ENCODE measurements at regions not wholly inside any gene's neighbourhood (a gene's known extent, or its start where the extent isn't known, plus 50 kb on each side); places are given as distances from the start of the nearest gene placed in this dataset.

DNA sequence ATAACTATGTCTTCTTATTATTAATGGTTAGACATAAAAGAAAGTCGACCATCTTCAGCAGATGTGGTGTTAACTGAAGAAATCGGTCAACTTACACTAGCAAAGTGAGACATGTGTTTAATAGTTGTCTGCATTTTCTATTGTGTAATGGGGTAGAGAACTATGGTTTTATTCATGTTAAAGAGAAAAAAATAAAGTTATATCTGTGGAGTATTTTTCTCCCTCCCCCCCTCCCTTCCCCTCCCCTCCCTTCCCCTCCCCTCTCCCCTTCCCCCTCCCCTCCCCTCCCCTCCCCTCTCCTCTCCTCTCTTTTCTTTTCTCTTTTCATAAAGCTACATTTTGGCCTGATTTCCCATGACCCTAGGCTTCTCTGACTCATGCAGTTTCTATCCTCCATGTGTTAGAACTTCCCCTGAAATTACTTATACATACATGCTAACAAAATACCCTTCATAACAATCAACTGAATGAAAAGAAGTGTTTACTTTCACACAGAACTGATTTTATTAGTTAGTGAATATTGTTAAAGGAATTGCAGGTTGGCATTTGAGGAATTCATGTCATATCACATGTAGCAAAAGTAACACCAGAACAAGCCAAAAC lies 1431.0 kb upstream of the ATXN8OS start:
- no peak for FAIRE-seq
- no peak for DNase-seq
- WGBS, 3 donors: 78 to 84% (median 83%) methylated on average over 2 of the region's 2 CpGs
- H3K36me3 ChIP-seq (ENCODE audit: control insufficient read depth in 3 of 3, insufficient read depth in 2 of 3, low read depth in 1 of 3, low read length in 3 of 3): no peaks in the 10 kb centered on the region
- H3K9me3 ChIP-seq (ENCODE audit: control insufficient read depth in 2 of 2, insufficient read depth in 1 of 2, low read depth in 1 of 2, low read length in 1 of 2): no peaks in the 10 kb centered on the region
- H3K4me1 ChIP-seq (ENCODE audit: control insufficient read depth in 3 of 3, insufficient read depth in 2 of 3, low read depth in 1 of 3, low read length in 2 of 3): no peaks in the 10 kb centered on the region
- no peak overlapping the region for H3K27ac ChIP-seq (ENCODE audit: low read depth in 1 of 3, low read length in 2 of 3)
- H3K27me3 ChIP-seq (ENCODE audit: control insufficient read depth in 3 of 3, insufficient read depth in 3 of 3, low read length in 3 of 3): no peaks in the 10 kb centered on the region
- no peak overlapping the region for H3K4me3 ChIP-seq (ENCODE audit: low read depth in 1 of 3, low read length in 3 of 3)

DNA sequence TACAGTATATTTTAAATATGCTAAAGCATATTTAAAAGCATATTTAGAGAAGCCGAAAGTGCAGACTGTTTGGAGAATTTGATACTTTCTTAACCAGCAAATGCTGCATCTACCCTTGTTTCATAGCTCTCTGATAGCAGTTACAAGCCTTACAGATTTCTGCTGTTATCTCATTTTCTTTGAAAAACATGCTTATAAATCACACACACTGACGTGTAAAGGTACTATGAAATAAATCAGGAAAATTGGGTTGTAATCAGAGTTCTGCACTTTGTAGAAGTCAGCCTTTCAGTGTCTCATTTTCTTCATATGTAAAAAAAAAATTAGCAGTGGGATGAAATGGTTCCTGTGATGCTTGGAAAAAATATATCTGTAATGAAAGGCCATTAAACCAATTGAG lies 1432.4 kb upstream of the ATXN8OS start:
- H3K9me3 ChIP-seq (ENCODE audit: control insufficient read depth in 2 of 2, insufficient read depth in 1 of 2, low read depth in 1 of 2, low read length in 1 of 2): no peaks in the 10 kb centered on the region
- no peak overlapping the region for H3K4me3 ChIP-seq (ENCODE audit: low read depth in 1 of 3, low read length in 3 of 3)
- no peak for FAIRE-seq
- H3K36me3 ChIP-seq (ENCODE audit: control insufficient read depth in 3 of 3, insufficient read depth in 2 of 3, low read depth in 1 of 3, low read length in 3 of 3): no peaks in the 10 kb centered on the region
- 59 to 68% (median 59%) methylated on average over 2 of the region's 2 CpGs for WGBS, 3 donors
- DNase-seq: no peak
- no peak overlapping the region for H3K27ac ChIP-seq (ENCODE audit: low read depth in 1 of 3, low read length in 2 of 3)
- H3K4me1 ChIP-seq (ENCODE audit: control insufficient read depth in 3 of 3, insufficient read depth in 2 of 3, low read depth in 1 of 3, low read length in 2 of 3): no peaks in the 10 kb centered on the region
- no peaks in the 10 kb centered on the region for H3K27me3 ChIP-seq (ENCODE audit: control insufficient read depth in 3 of 3, insufficient read depth in 3 of 3, low read length in 3 of 3)

DNA sequence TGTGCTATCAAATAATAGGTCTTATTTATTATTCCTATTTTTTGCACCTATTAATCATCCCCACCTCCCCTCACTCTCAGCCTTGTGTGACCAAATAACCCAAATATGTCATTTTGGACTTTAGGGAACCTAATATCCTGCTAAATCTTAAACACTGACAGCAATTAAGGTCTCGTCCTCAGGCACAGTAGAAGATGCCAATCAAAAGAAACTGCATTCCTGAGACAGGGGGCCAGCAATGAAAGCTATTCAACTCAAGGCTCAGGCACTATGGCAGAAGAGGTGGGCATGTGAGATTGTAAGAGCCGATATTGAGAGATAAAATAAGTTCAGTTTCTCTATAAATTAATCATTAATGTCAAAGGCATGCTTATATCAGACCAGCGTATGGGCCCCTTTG lies 1437.7 kb upstream of the PCDH9 start:
- no peak overlapping the region for H3K4me3 ChIP-seq (ENCODE audit: low read depth in 1 of 3, low read length in 3 of 3)
- no peaks in the 10 kb centered on the region for H3K9me3 ChIP-seq (ENCODE audit: control insufficient read depth in 2 of 2, insufficient read depth in 1 of 2, low read depth in 1 of 2, low read length in 1 of 2)
- no peaks in the 10 kb centered on the region for H3K4me1 ChIP-seq (ENCODE audit: control insufficient read depth in 3 of 3, insufficient read depth in 2 of 3, low read depth in 1 of 3, low read length in 2 of 3)
- no peaks in the 10 kb centered on the region for H3K27me3 ChIP-seq (ENCODE audit: control insufficient read depth in 3 of 3, insufficient read depth in 3 of 3, low read length in 3 of 3)
- H3K27ac ChIP-seq (ENCODE audit: low read depth in 1 of 3, low read length in 2 of 3): no peak overlapping the region
- WGBS, 3 donors: 22 to 62% (median 46%) methylated on average over 3 of the region's 3 CpGs
- no peaks in the 10 kb centered on the region for H3K36me3 ChIP-seq (ENCODE audit: control insufficient read depth in 3 of 3, insufficient read depth in 2 of 3, low read depth in 1 of 3, low read length in 3 of 3)
- DNase-seq (no peak), FAIRE-seq (no peak)

DNA sequence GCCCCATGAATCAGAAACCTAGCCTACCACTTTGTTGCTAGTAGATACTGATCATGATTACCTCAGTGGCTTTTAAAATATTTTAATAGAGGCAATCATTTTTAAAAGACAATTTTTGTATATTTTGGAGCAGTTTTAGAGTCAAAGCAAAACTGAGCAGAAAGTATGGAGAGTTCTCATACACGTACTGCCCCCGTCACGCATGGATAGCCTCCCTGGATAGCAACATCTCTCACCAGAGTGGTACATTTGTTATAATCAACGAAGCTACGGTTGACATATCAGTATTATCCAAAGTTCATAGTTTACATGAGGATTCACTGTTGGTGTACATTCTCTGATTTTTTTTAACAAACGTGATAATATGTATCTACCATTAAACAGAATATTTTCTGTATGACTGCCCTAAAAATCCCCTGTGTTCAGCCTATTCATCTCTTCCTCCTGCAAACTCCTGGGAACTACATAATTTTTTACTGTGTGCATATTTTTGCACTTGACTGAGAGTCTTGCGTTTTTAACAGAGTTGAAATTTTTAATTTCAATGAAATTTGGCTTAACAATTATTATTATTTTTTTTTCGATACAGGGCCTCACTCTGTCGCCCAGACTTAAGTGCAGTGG lies 1436.8 kb upstream of the PCDH9 start:
- WGBS, 3 donors: 71 to 76% (median 71%) methylated on average over 9 of the region's 9 CpGs
- no peaks in the 10 kb centered on the region for H3K36me3 ChIP-seq (ENCODE audit: control insufficient read depth in 3 of 3, insufficient read depth in 2 of 3, low read depth in 1 of 3, low read length in 3 of 3)
- no peak for FAIRE-seq
- DNase-seq: no peak
- H3K27ac ChIP-seq (ENCODE audit: low read depth in 1 of 3, low read length in 2 of 3): no peak overlapping the region
- H3K9me3 ChIP-seq (ENCODE audit: control insufficient read depth in 2 of 2, insufficient read depth in 1 of 2, low read depth in 1 of 2, low read length in 1 of 2): no peaks in the 10 kb centered on the region
- H3K4me3 ChIP-seq (ENCODE audit: low read depth in 1 of 3, low read length in 3 of 3): no peak overlapping the region
- no peaks in the 10 kb centered on the region for H3K27me3 ChIP-seq (ENCODE audit: control insufficient read depth in 3 of 3, insufficient read depth in 3 of 3, low read length in 3 of 3)
- no peaks in the 10 kb centered on the region for H3K4me1 ChIP-seq (ENCODE audit: control insufficient read depth in 3 of 3, insufficient read depth in 2 of 3, low read depth in 1 of 3, low read length in 2 of 3)

DNA sequence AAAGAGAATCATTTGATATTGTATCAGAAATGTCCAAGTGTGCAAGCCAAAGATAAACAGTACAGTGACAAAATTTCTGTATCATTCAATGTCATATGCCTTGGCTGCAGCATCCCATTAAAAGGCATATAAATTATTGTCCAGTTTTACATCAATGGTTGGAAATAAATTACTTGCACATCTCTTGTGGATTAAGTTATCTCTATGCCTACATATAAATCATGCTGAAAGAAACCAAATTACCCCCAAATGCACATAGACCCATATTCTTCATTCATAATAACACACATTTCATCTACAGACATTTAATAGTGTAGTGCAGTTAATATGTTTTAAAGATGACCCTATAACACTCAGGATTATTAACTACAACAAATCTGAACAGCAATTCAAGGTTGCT lies 1415.7 kb upstream of the PCDH9 start:
- Histone ChIP-seq H3K4me1 (ENCODE audit: control insufficient read depth in 3 of 3, insufficient read depth in 2 of 3, low read depth in 1 of 3, low read length in 2 of 3) (no peaks in the 10 kb centered on the region), H3K4me3 (ENCODE audit: low read depth in 1 of 3, low read length in 3 of 3) (no peak overlapping the region), H3K27me3 (ENCODE audit: control insufficient read depth in 3 of 3, insufficient read depth in 3 of 3, low read length in 3 of 3) (no peaks in the 10 kb centered on the region), H3K36me3 (ENCODE audit: control insufficient read depth in 3 of 3, insufficient read depth in 2 of 3, low read depth in 1 of 3, low read length in 3 of 3) (no peaks in the 10 kb centered on the region), H3K9me3 (ENCODE audit: control insufficient read depth in 2 of 2, insufficient read depth in 1 of 2, low read depth in 1 of 2, low read length in 1 of 2) (no peaks in the 10 kb centered on the region), H3K27ac (ENCODE audit: low read depth in 1 of 3, low read length in 2 of 3) (no peak overlapping the region)
- DNase-seq (no peak), FAIRE-seq (no peak)

DNA sequence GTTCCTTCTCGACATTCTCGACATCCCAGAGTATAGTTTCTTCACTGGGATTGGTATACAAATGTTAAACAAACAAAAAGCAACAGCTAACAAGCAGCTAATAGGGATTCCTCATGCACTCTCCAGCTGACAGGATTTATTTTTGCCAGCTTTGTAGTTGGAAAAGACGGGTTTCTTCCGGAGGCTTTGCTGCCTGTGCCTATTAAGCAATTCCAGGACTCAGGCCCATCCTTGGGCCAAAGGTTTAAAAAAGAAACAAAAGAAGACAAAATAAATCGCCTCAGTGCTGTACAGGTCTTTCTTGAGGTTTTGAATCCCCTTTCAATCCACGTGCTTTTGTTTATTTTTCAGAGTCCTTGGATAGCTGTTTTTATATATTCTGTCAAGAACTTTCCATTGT lies 1414.5 kb upstream of the PCDH9 start:
- H3K36me3 ChIP-seq (ENCODE audit: control insufficient read depth in 3 of 3, insufficient read depth in 2 of 3, low read depth in 1 of 3, low read length in 3 of 3): no peaks in the 10 kb centered on the region
- H3K27ac ChIP-seq (ENCODE audit: low read depth in 1 of 3, low read length in 2 of 3): no peak overlapping the region
- DNase-seq (no peak), FAIRE-seq (no peak)
- H3K27me3 ChIP-seq (ENCODE audit: control insufficient read depth in 3 of 3, insufficient read depth in 3 of 3, low read length in 3 of 3): no peaks in the 10 kb centered on the region
- no peaks in the 10 kb centered on the region for H3K4me1 ChIP-seq (ENCODE audit: control insufficient read depth in 3 of 3, insufficient read depth in 2 of 3, low read depth in 1 of 3, low read length in 2 of 3)
- WGBS, 3 donors: 43 to 50% (median 47%) methylated on average over 6 of the region's 6 CpGs
- H3K4me3 ChIP-seq (ENCODE audit: low read depth in 1 of 3, low read length in 3 of 3): no peak overlapping the region
- H3K9me3 ChIP-seq (ENCODE audit: control insufficient read depth in 2 of 2, insufficient read depth in 1 of 2, low read depth in 1 of 2, low read length in 1 of 2): no peaks in the 10 kb centered on the region

DNA sequence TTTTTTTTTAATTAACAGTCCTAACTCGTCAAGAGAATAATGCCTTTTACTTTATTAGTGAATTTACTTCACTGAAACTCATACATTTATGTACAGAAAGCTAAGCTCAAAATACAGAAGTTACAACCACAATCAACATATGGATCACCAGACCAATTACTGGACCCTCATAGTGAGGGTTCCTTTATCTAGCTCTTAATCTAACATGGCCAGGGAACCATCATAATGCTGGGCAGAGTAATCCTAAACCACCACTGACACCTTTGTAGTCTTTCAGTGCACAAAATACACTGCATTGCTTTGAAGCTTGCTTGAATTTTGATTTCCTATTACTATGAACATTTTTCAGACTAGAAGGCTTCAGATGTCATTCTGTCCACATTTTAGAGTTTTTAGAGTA lies 1406.6 kb upstream of the PCDH9 start:
- H3K9me3 ChIP-seq (ENCODE audit: control insufficient read depth in 2 of 2, insufficient read depth in 1 of 2, low read depth in 1 of 2, low read length in 1 of 2): no peaks in the 10 kb centered on the region
- no peak overlapping the region for H3K27ac ChIP-seq (ENCODE audit: low read depth in 1 of 3, low read length in 2 of 3)
- H3K36me3 ChIP-seq (ENCODE audit: control insufficient read depth in 3 of 3, insufficient read depth in 2 of 3, low read depth in 1 of 3, low read length in 3 of 3): no peaks in the 10 kb centered on the region
- no peaks in the 10 kb centered on the region for H3K27me3 ChIP-seq (ENCODE audit: control insufficient read depth in 3 of 3, insufficient read depth in 3 of 3, low read length in 3 of 3)
- FAIRE-seq (no peak), DNase-seq (no peak)
- WGBS, 3 donors: 51 to 68% (median 52%) methylated on average over 1 of the region's 1 CpG
- H3K4me3 ChIP-seq (ENCODE audit: low read depth in 1 of 3, low read length in 3 of 3): no peak overlapping the region
- H3K4me1 ChIP-seq (ENCODE audit: control insufficient read depth in 3 of 3, insufficient read depth in 2 of 3, low read depth in 1 of 3, low read length in 2 of 3): no peaks in the 10 kb centered on the region

DNA sequence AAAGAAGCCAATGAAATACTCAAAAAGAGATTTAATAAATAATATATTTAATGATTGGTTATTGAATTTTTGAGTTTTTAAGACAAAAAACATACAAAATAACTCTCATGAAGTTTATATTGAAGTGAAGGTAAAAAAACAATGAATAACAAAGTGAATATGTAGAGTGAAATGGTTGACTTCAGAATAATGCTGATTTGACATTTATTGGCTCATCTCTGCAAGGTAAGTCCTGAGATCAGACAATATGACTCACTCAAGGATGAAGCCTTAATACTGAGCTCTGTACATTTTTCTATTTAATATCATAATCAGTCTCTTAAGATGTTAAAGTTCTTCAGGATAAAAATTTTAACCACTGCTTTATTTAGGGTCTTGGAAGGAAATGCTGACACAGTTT lies 1398.9 kb upstream of the PCDH9 start:
- Histone ChIP-seq H3K27ac (ENCODE audit: low read depth in 1 of 3, low read length in 2 of 3) (no peak overlapping the region), H3K9me3 (ENCODE audit: control insufficient read depth in 2 of 2, insufficient read depth in 1 of 2, low read depth in 1 of 2, low read length in 1 of 2) (no peaks in the 10 kb centered on the region), H3K4me3 (ENCODE audit: low read depth in 1 of 3, low read length in 3 of 3) (no peak overlapping the region), H3K36me3 (ENCODE audit: control insufficient read depth in 3 of 3, insufficient read depth in 2 of 3, low read depth in 1 of 3, low read length in 3 of 3) (no peaks in the 10 kb centered on the region), H3K27me3 (ENCODE audit: control insufficient read depth in 3 of 3, insufficient read depth in 3 of 3, low read length in 3 of 3) (no peaks in the 10 kb centered on the region), H3K4me1 (ENCODE audit: control insufficient read depth in 3 of 3, insufficient read depth in 2 of 3, low read depth in 1 of 3, low read length in 2 of 3) (no peaks in the 10 kb centered on the region)
- FAIRE-seq: no peak
- DNase-seq: no peak

DNA sequence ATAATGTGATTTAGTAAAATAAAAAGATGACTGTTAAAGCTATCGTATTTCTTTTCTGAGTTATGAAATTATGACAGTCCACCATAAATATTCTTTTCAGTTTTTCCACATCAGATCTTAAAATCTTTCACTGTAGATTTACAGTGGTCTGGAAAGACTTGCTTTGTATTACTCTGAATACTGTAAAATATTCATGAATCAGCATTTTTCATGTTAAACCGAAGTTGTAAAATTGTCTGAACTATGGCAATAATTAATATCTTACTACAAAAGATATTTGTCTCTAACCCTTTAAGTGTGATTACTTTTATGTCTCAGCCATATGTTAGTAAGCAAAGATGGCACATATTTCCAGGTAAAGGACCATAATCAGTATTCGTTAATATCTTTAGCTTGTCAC lies 1397.2 kb upstream of the PCDH9 start:
- no peak for DNase-seq
- no peak overlapping the region for H3K4me3 ChIP-seq (ENCODE audit: low read depth in 1 of 3, low read length in 3 of 3)
- no peak overlapping the region for H3K27ac ChIP-seq (ENCODE audit: low read depth in 1 of 3, low read length in 2 of 3)
- H3K9me3 ChIP-seq (ENCODE audit: control insufficient read depth in 2 of 2, insufficient read depth in 1 of 2, low read depth in 1 of 2, low read length in 1 of 2): no peaks in the 10 kb centered on the region
- 70 to 77% (median 76%) methylated on average over 3 of the region's 3 CpGs for WGBS, 3 donors
- no peaks in the 10 kb centered on the region for H3K36me3 ChIP-seq (ENCODE audit: control insufficient read depth in 3 of 3, insufficient read depth in 2 of 3, low read depth in 1 of 3, low read length in 3 of 3)
- no peaks in the 10 kb centered on the region for H3K27me3 ChIP-seq (ENCODE audit: control insufficient read depth in 3 of 3, insufficient read depth in 3 of 3, low read length in 3 of 3)
- H3K4me1 ChIP-seq (ENCODE audit: control insufficient read depth in 3 of 3, insufficient read depth in 2 of 3, low read depth in 1 of 3, low read length in 2 of 3): no peaks in the 10 kb centered on the region
- no peak for FAIRE-seq
